SJSA1 (cell line): ENCODE measurements at regions not wholly inside any gene's neighbourhood (a gene's known extent, or its start where the extent isn't known, plus 50 kb on each side); places are given as distances from the start of the nearest gene placed in this dataset.

Experiments used
- DNase-seq, 2 experiments: peaks; one replicate each; pipeline ENCODE4 v3.0.0-alpha.2; 2015 to 2020; ENCODE audit warnings: low spot score in 2 of 2, low read depth in 1 of 2
- H3K27ac ChIP-seq: fragments of 250-450 bp; sonication (Bioruptor Pico); 2 replicates; pipeline ENCODE4 v1.5.1; 2020; ENCODE audit warnings: mild to moderate bottlenecking, moderate library complexity
- H3K27me3 ChIP-seq: fragments of 250-450 bp; sonication (Bioruptor Pico); replicated peaks from 2 replicates; pipeline ENCODE4 v1.5.1; 2020; ENCODE audit warnings: mild to moderate bottlenecking, moderate library complexity
- H3K36me3 ChIP-seq: fragments of 250-450 bp; sonication (Bioruptor Pico); 2 replicates; pipeline ENCODE4 v1.5.1; 2020; ENCODE audit warnings: mild to moderate bottlenecking
- H3K4me1 ChIP-seq: fragments of 250-450 bp; sonication (Bioruptor Pico); replicated peaks from 2 replicates; pipeline ENCODE4 v1.6.1; 2021; ENCODE audit warnings: mild to moderate bottlenecking
- H3K4me3 ChIP-seq: fragments of 250-450 bp; sonication (Bioruptor Pico); 2 replicates; pipeline ENCODE4 v1.5.1; 2020; ENCODE audit warnings: mild to moderate bottlenecking
- H3K9me3 ChIP-seq: fragments of 250-450 bp; sonication (Bioruptor Pico); replicated peaks from 2 replicates; pipeline ENCODE4 v1.5.1; 2020; ENCODE audit warnings: mild to moderate bottlenecking

- no peak overlapping the region for H3K4me3 ChIP-seq
- no peaks in the 10 kb centered on the region for H3K4me1 ChIP-seq
- no peak overlapping the region for H3K27ac ChIP-seq
- no peaks in the 10 kb centered on the region for H3K9me3 ChIP-seq
- no peak for DNase-seq
- H3K36me3 ChIP-seq: no peaks in the 10 kb centered on the region
- H3K27me3 ChIP-seq: no peaks in the 10 kb centered on the region
Observed at GRCh38 chr3:44033123-44033522, 208.6 kb upstream of the TOPAZ1 start.

- no peaks in the 10 kb centered on the region for H3K36me3 ChIP-seq
- H3K4me3 ChIP-seq: no peak overlapping the region
- no peak overlapping the region for H3K27ac ChIP-seq
- DNase-seq: no peak
- H3K9me3 ChIP-seq: no peaks in the 10 kb centered on the region
- H3K27me3 ChIP-seq: no peaks in the 10 kb centered on the region
- H3K4me1 ChIP-seq: no peaks in the 10 kb centered on the region
Observed at GRCh38 chr3:44036850-44037249, 204.8 kb upstream of the TOPAZ1 start.

- DNase-seq: no peak
- Histone ChIP-seq H3K27ac (no peak overlapping the region), H3K36me3 (no peaks in the 10 kb centered on the region), H3K27me3 (no peaks in the 10 kb centered on the region), H3K4me3 (no peak overlapping the region), H3K4me1 (no peaks in the 10 kb centered on the region), H3K9me3 (no peaks in the 10 kb centered on the region)
Observed at GRCh38 chr3:44039006-44039405, 202.7 kb upstream of the TOPAZ1 start.

- H3K4me1 ChIP-seq: no peaks in the 10 kb centered on the region
- no peak overlapping the region for H3K4me3 ChIP-seq
- no peak overlapping the region for H3K27ac ChIP-seq
- no peaks in the 10 kb centered on the region for H3K36me3 ChIP-seq
- no peaks in the 10 kb centered on the region for H3K9me3 ChIP-seq
- H3K27me3 ChIP-seq: no peaks in the 10 kb centered on the region
- DNase-seq: no peak
Observed at GRCh38 chr3:44041726-44042125, 200.0 kb upstream of the TOPAZ1 start.

GRCh38 chr3:44042772-44043171 lies 198.9 kb upstream of the TOPAZ1 start:
- Histone ChIP-seq H3K27me3 (no peaks in the 10 kb centered on the region), H3K9me3 (no peaks in the 10 kb centered on the region), H3K4me3 (no peak overlapping the region), H3K27ac (no peak overlapping the region), H3K36me3 (no peaks in the 10 kb centered on the region), H3K4me1 (no peaks in the 10 kb centered on the region)
- no peak for DNase-seq

- no peak overlapping the region for H3K27ac ChIP-seq
- no peaks in the 10 kb centered on the region for H3K36me3 ChIP-seq
- no peaks in the 10 kb centered on the region; the same call in 1 of the 2 replicates for H3K27me3 ChIP-seq
- DNase-seq: no peak
- H3K9me3 ChIP-seq: no peaks in the 10 kb centered on the region
- no peaks in the 10 kb centered on the region for H3K4me1 ChIP-seq
- no peak overlapping the region for H3K4me3 ChIP-seq
Observed at GRCh38 chr3:44045476-44046275, 196.0 kb upstream of the TOPAZ1 start.

- no peak overlapping the region for H3K4me3 ChIP-seq
- no peaks in the 10 kb centered on the region for H3K36me3 ChIP-seq
- no peaks in the 10 kb centered on the region; the same call in 1 of the 2 replicates for H3K27me3 ChIP-seq
- no peak for DNase-seq
- H3K9me3 ChIP-seq: no peaks in the 10 kb centered on the region
- no peak overlapping the region for H3K27ac ChIP-seq
- H3K4me1 ChIP-seq: no peaks in the 10 kb centered on the region
Observed at GRCh38 chr3:44047796-44048195, 193.9 kb upstream of the TOPAZ1 start.

- Histone ChIP-seq H3K4me3 (no peak overlapping the region), H3K27ac (no peak overlapping the region)
- no peak for DNase-seq
Observed at GRCh38 chr3:44048196-44048924, 193.3 kb upstream of the TOPAZ1 start.

GRCh38 chr3:44048949-44049348 lies 192.7 kb upstream of the TOPAZ1 start:
- no peak for DNase-seq
- Histone ChIP-seq H3K4me1 (no peaks in the 10 kb centered on the region), H3K4me3 (no peak overlapping the region), H3K27me3 (no peaks in the 10 kb centered on the region; the same call in 1 of the 2 replicates), H3K9me3 (no peaks in the 10 kb centered on the region), H3K27ac (no peak overlapping the region), H3K36me3 (no peaks in the 10 kb centered on the region)

More at GRCh38 chr3:44048196-44048924, 193.3 kb upstream of the TOPAZ1 start:
- H3K9me3 ChIP-seq: no peaks in the 10 kb centered on the region
- H3K27me3 ChIP-seq: no peaks in the 10 kb centered on the region; the same call in 1 of the 2 replicates
- no peaks in the 10 kb centered on the region for H3K4me1 ChIP-seq
- no peaks in the 10 kb centered on the region for H3K36me3 ChIP-seq

- no peak overlapping the region for H3K4me3 ChIP-seq
- H3K4me1 ChIP-seq: no peaks in the 10 kb centered on the region
- H3K36me3 ChIP-seq: no peaks in the 10 kb centered on the region
- no peak overlapping the region for H3K27ac ChIP-seq
- no peaks in the 10 kb centered on the region for H3K9me3 ChIP-seq
- no peak for DNase-seq
- H3K27me3 ChIP-seq: no peaks in the 10 kb centered on the region; the same call in 1 of the 2 replicates
Observed at GRCh38 chr3:44050101-44050500, 191.6 kb upstream of the TOPAZ1 start.

- no peak overlapping the region for H3K27ac ChIP-seq
- no peak for DNase-seq
- no peaks in the 10 kb centered on the region for H3K9me3 ChIP-seq
- no peaks in the 10 kb centered on the region; the same call in 1 of the 2 replicates for H3K27me3 ChIP-seq
- H3K4me1 ChIP-seq: no peaks in the 10 kb centered on the region
- H3K36me3 ChIP-seq: no peaks in the 10 kb centered on the region
- H3K4me3 ChIP-seq: no peak overlapping the region
Observed at GRCh38 chr3:44050867-44051266, 190.8 kb upstream of the TOPAZ1 start.

GRCh38 chr3:44055951-44056350 lies 185.7 kb upstream of the TOPAZ1 start:
- Histone ChIP-seq H3K27me3 (peaks cover 6% of the 10 kb centered on the region), H3K27ac (no peak overlapping the region), H3K4me3 (no peak overlapping the region), H3K4me1 (no peaks in the 10 kb centered on the region), H3K9me3 (no peaks in the 10 kb centered on the region), H3K36me3 (no peaks in the 10 kb centered on the region)
- no peak for DNase-seq

- H3K9me3 ChIP-seq: no peaks in the 10 kb centered on the region
- no peak for DNase-seq
- no peak overlapping the region for H3K27ac ChIP-seq
- no peaks in the 10 kb centered on the region for H3K36me3 ChIP-seq
- peaks cover 6% of the 10 kb centered on the region for H3K27me3 ChIP-seq
- no peaks in the 10 kb centered on the region for H3K4me1 ChIP-seq
- H3K4me3 ChIP-seq: no peak overlapping the region
Observed at GRCh38 chr3:44056446-44057240, 185.0 kb upstream of the TOPAZ1 start.
